Gastrocnemius medialis (tissue), 4 donors: ENCODE measurements at regions not wholly inside any gene's neighbourhood (a gene's known extent, or its start where the extent isn't known, plus 50 kb on each side); places are given as distances from the start of the nearest gene placed in this dataset.
"Not testable (repeated sequence)": the region's sequence is repeated elsewhere in the genome, so short reads cannot be mapped to it uniquely, and the experiment has no call there.

ENCODE experiments used
- ATAC-seq, 2 donors: fragments of 150-250 bp; one replicate each; pipeline ENCODE4 v1.9.1; 2016
- DNase-seq, 2 donors: peaks; one replicate each; pipeline ENCODE4 v3.0.0-alpha.2; 2019
- H3K27ac ChIP-seq, 4 donors: fragments of 200-600 bp; sonication (generic); 1 replicate in 1 of 4; 2 replicates in 3 of 4; pipeline ENCODE4 v1.5.1; 2016 to 2018; ENCODE audit warnings: mild to moderate bottlenecking in 2 of 4, moderate library complexity in 1 of 4
- H3K27me3 ChIP-seq, 3 donors: fragments of 200-600 bp; sonication (generic) in 2 of 3; 1 replicate in 1 of 3; 2 replicates in 2 of 3; pipeline versions ENCODE4 v1.5.1 to v1.6.0; 2016 to 2019; ENCODE audit warnings: mild to moderate bottlenecking in 1 of 3, moderate library complexity in 1 of 3
- H3K36me3 ChIP-seq, 2 donors: fragments of 200-600 bp; sonication (generic) in 1 of 2; one replicate each; pipeline ENCODE4 v1.5.1; 2017 to 2018
- H3K4me1 ChIP-seq, 2 donors: fragments of 200-600 bp; sonication (generic) in 1 of 2; one replicate each; pipeline ENCODE4 v1.5.1; 2016 to 2017; ENCODE audit warnings: mild to moderate bottlenecking in 2 of 2
- H3K4me3 ChIP-seq, 4 donors: fragments of 200-600 bp; sonication (generic) in 3 of 4; 1 replicate in 1 of 4; 2 replicates in 3 of 4; pipeline ENCODE4 v1.5.1; 2016 to 2019; ENCODE audit warnings: mild to moderate bottlenecking in 2 of 4
- H3K9me3 ChIP-seq, 3 donors: fragments of 200-600 bp; sonication (generic) in 2 of 3; 1 replicate in 1 of 3; 2 replicates in 2 of 3; pipeline ENCODE4 v1.5.1; 2016 to 2019
- CTCF ChIP-seq, 5 experiments: fragments of 450-650 bp in 3 of 5; fragments of 200-600 bp in 2 of 5; sonication (generic) in 2 of 5; IDR thresholded peaks in 4 of 5; conservative IDR thresholded peaks in 1 of 5; 1 replicate in 4 of 5; 2 replicates in 1 of 5; pipeline ENCODE4 v1.5.1; 2016 to 2019; ENCODE audit warnings: antibody characterized with exemption in 5 of 5, mild to moderate bottlenecking in 3 of 5, moderate library complexity in 3 of 5
- POLR2A ChIP-seq, 2 donors: fragments of 450-650 bp; IDR thresholded peaks; one replicate each; pipeline ENCODE4 v1.6.1; 2017; ENCODE audit warnings: antibody characterized with exemption in 2 of 2, mild to moderate bottlenecking in 2 of 2, moderate library complexity in 2 of 2
- in situ Hi-C, 4 donors: fragments of 200-750 bp; cut with MboI; loops; one replicate each; pipeline versions ENCODE4 v1.15.0 to v1.8.0; 2017; ENCODE audit warnings: low sequenced_read_pairs in 4 of 4
- intact Hi-C: fragments of 100-400 bp; cut with DNase I; formaldehyde crosslinking; loops from one replicate; pipeline ENCODE4 v1.15.1; 2023; ENCODE audit warnings: low total_unique reads

GRCh38 chr21:10424097-10424886, 97.1 kb upstream of the TPTE start:
- intact Hi-C loops, ATAC-seq, H3K27ac ChIP-seq, H3K4me3 ChIP-seq, H3K4me1 ChIP-seq, in situ Hi-C loops, H3K9me3 ChIP-seq, H3K27me3 ChIP-seq, H3K36me3 ChIP-seq, DNase-seq: not testable (repeated sequence)

GRCh38 chr21:10424887-10425145, 96.6 kb upstream of the TPTE start:
- intact Hi-C loops, result not testable (repeated sequence)
- peak in 1 of 2 donors; percentile 32 for ATAC-seq

GRCh38 chr21:10425856-10426255, 95.5 kb upstream of the TPTE start:
- H3K4me3 ChIP-seq, result no peak overlapping the region
- no peaks in the 10 kb centered on the region for H3K27me3 ChIP-seq
- no peak overlapping the region for H3K27ac ChIP-seq
- no peaks in the 10 kb centered on the region for H3K4me1 ChIP-seq
- peaks cover 0 to 3% (median 0%) of the 10 kb centered on the region in 3 donors for H3K9me3 ChIP-seq
- no peak for TF ChIP-seq POLR2A (IDR thresholded peaks at IDR 0.05)
- no peak for TF ChIP-seq CTCF (IDR thresholded peaks at IDR 0.05 in 4 of 5, conservative IDR thresholded peaks at IDR 0.05 in 1 of 5)
- intact Hi-C loops, result no loop called here
- no peaks in the 10 kb centered on the region for H3K36me3 ChIP-seq
- DNase-seq (no peak), ATAC-seq (no peak)
- in situ Hi-C loops, result no loop called here

More at GRCh38 chr21:10424887-10425145, 96.6 kb upstream of the TPTE start:
- H3K4me1 ChIP-seq, H3K9me3 ChIP-seq, H3K27ac ChIP-seq, H3K4me3 ChIP-seq, H3K27me3 ChIP-seq, H3K36me3 ChIP-seq, DNase-seq, in situ Hi-C loops: not testable (repeated sequence)

- H3K27me3 ChIP-seq, intact Hi-C loops, H3K4me3 ChIP-seq, H3K9me3 ChIP-seq, H3K36me3 ChIP-seq, in situ Hi-C loops, H3K4me1 ChIP-seq, ATAC-seq, H3K27ac ChIP-seq, DNase-seq: not testable (repeated sequence)
Observed at GRCh38 chr21:10426812-10427211, 94.6 kb upstream of the TPTE start.

GRCh38 chr21:10427277-10427676, 94.1 kb upstream of the TPTE start:
- ATAC-seq, H3K36me3 ChIP-seq, H3K27ac ChIP-seq, H3K4me1 ChIP-seq, in situ Hi-C loops, H3K27me3 ChIP-seq, intact Hi-C loops, H3K4me3 ChIP-seq, H3K9me3 ChIP-seq, DNase-seq: not testable (repeated sequence)

GRCh38 chr21:10428981-10429534, 92.3 kb upstream of the TPTE start:
- in situ Hi-C loops, H3K4me1 ChIP-seq, DNase-seq, H3K4me3 ChIP-seq, H3K27me3 ChIP-seq, ATAC-seq, H3K9me3 ChIP-seq, intact Hi-C loops, H3K36me3 ChIP-seq, H3K27ac ChIP-seq: not testable (repeated sequence)

GRCh38 chr21:10430005-10430404, 91.4 kb upstream of the TPTE start:
- H3K9me3 ChIP-seq, result peaks cover 0 to 3% (median 0%) of the 10 kb centered on the region in 3 donors
- no peak overlapping the region for H3K27ac ChIP-seq
- no peak for ATAC-seq
- no peaks in the 10 kb centered on the region for H3K27me3 ChIP-seq
- intact Hi-C loops (no loop called here), in situ Hi-C loops (no loop called here)
- H3K36me3 ChIP-seq, result no peaks in the 10 kb centered on the region
- TF ChIP-seq POLR2A (IDR thresholded peaks at IDR 0.05), result no peak
- TF ChIP-seq CTCF (IDR thresholded peaks at IDR 0.05 in 4 of 5, conservative IDR thresholded peaks at IDR 0.05 in 1 of 5), result no peak
- H3K4me3 ChIP-seq, result no peak overlapping the region
- H3K4me1 ChIP-seq, result no peaks in the 10 kb centered on the region
- no peak for DNase-seq

- H3K4me1 ChIP-seq, DNase-seq, H3K36me3 ChIP-seq, H3K9me3 ChIP-seq, H3K27me3 ChIP-seq, in situ Hi-C loops, H3K4me3 ChIP-seq, H3K27ac ChIP-seq, ATAC-seq, intact Hi-C loops: not testable (repeated sequence)
Observed at GRCh38 chr21:10431995-10432394, 89.4 kb upstream of the TPTE start.

- intact Hi-C loops, H3K4me3 ChIP-seq, H3K9me3 ChIP-seq, DNase-seq, H3K4me1 ChIP-seq, H3K27ac ChIP-seq, H3K27me3 ChIP-seq, in situ Hi-C loops, H3K36me3 ChIP-seq, ATAC-seq: not testable (repeated sequence)
Observed at GRCh38 chr21:10432456-10432855, 88.9 kb upstream of the TPTE start.

- H3K4me1 ChIP-seq, H3K4me3 ChIP-seq, in situ Hi-C loops, H3K36me3 ChIP-seq, DNase-seq, H3K27ac ChIP-seq, intact Hi-C loops, H3K9me3 ChIP-seq, ATAC-seq, H3K27me3 ChIP-seq: not testable (repeated sequence)
Observed at GRCh38 chr21:10437977-10438376, 83.4 kb upstream of the TPTE start.
